RWPE1 (cell line): ENCODE measurements at regions not wholly inside any gene's neighbourhood (a gene's known extent, or its start where the extent isn't known, plus 50 kb on each side); places are given as distances from the start of the nearest gene placed in this dataset.

Experiments
- CTCF ChIA-PET: fragments of 350-600 bp; sonication (Branson Sonifier 250); formaldehyde crosslinking; extraction: SDS; loops from one replicate; lab custom pipeline; 2021; lab: Yijun Ruan, JAX
- POLR2A ChIA-PET: fragments of 400-600 bp; formaldehyde crosslinking; extraction: SDS; loops from one replicate; lab custom pipeline; 2020; ENCODE audit warnings: antibody characterized with exemption; ENCODE audit not compliant: low non-redundant PET; lab: Yijun Ruan, JAX
- DNase-seq: peaks from one replicate; pipeline ENCODE4 v3.0.0; 2012; ENCODE audit warnings: low spot score
- H3K27ac ChIP-seq: fragments of 450-650 bp; 2 replicates; pipeline ENCODE4 v1.5.1; 2017
- TF ChIP-seq, protein P1 (sequence below): fragments of 450-650 bp; conservative IDR thresholded peaks from 2 replicates; pipeline ENCODE4 v1.5.1; 2017; ENCODE audit warnings: low read depth, mild to moderate bottlenecking

DNA sequence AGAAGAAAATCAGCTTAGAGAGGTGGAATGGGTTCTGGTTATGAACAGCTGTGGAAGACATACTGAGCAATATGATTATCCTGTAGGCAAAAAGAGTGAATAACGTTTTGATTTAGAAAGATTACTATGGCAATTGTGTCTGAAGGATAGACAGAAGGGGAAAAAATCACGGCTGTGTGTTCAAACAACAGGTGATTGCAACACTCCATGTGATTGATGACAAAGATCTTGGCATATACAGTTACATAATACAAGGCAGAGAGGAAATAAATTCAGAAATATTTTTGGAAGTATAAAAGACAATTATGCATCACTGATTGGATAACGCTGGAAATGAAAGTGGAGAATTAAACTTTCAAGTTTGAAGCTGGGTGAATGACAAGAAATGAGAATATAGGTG is 58.5 kb upstream of the KCNJ3 start:
- no peak for DNase-seq
- ChIA-PET POLR2A (no interaction called here), CTCF (no interaction called here)
- TF ChIP-seq, protein P1, sequence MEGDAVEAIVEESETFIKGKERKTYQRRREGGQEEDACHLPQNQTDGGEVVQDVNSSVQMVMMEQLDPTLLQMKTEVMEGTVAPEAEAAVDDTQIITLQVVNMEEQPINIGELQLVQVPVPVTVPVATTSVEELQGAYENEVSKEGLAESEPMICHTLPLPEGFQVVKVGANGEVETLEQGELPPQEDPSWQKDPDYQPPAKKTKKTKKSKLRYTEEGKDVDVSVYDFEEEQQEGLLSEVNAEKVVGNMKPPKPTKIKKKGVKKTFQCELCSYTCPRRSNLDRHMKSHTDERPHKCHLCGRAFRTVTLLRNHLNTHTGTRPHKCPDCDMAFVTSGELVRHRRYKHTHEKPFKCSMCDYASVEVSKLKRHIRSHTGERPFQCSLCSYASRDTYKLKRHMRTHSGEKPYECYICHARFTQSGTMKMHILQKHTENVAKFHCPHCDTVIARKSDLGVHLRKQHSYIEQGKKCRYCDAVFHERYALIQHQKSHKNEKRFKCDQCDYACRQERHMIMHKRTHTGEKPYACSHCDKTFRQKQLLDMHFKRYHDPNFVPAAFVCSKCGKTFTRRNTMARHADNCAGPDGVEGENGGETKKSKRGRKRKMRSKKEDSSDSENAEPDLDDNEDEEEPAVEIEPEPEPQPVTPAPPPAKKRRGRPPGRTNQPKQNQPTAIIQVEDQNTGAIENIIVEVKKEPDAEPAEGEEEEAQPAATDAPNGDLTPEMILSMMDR = no peak
- H3K27ac ChIP-seq = no peak overlapping the region
